Fibroblast of skin of scalp (primary cell): ENCODE measurements at regions not wholly inside any gene's neighbourhood (a gene's known extent, or its start where the extent isn't known, plus 50 kb on each side); places are given as distances from the start of the nearest gene placed in this dataset.

ENCODE experiments used
- DNase-seq: peaks from one replicate; pipeline ENCODE4 v3.0.0-alpha.2; 2013

DNA sequence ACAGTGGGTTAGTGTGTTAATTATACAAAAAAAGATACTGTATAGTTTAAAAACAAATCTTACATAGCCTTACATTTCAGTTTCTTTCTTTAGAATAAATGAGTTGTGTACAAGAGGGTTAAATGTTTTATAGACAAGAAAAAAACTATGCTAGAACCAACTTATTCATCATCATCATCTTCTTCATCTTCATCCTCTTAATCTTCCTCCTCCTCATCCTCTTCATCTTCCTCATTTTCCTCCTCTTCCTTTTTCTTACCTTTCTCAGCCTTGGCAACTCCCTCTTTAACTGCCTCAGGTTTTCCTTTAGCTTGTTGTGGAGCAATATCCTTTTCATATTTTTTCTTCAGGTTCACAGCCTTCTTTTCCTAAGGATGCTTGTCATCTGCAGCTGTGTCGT is 53.7 kb downstream of the RPS12 start:
- no peak for DNase-seq

DNA sequence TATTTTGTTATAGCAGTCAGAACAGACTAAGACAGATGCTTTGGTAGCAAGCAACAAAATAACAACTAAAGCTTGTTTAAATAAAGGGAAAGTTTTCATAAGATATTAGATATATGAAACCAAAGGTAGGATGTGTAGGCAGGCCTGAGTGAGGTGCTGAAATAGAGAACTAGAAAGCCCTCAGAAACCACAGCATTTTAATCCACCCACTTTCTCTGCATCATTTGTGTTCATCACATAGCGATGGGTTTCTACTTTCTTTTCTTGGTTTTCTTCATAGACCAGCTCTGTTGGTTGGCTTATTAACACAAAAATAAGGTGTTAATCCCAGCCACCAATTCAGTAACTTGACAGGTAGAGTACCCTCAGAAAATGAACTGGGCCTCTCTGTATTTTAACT is 58.6 kb downstream of the RPS12 start:
- no peak for DNase-seq

DNA sequence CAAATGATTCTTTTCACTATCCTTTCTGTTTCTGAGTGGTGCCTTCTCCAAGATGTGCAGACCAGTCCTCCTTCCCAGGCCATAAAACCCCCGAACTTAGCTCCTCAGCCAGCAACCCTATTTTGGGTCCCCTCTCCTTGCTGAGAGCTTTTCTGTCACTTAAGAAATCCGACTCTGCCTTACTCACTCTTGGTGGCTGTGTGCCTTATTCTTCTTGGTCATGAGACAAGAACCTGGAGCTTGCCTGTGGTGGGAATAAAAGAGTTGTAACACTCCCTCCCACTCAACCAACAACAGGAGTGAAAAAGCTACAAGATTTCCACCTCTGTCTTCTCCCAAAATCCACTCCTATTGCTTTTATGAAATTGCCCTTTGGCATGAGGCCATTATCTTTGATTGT is 62.6 kb downstream of the RPS12 start:
- no peak for DNase-seq

DNA sequence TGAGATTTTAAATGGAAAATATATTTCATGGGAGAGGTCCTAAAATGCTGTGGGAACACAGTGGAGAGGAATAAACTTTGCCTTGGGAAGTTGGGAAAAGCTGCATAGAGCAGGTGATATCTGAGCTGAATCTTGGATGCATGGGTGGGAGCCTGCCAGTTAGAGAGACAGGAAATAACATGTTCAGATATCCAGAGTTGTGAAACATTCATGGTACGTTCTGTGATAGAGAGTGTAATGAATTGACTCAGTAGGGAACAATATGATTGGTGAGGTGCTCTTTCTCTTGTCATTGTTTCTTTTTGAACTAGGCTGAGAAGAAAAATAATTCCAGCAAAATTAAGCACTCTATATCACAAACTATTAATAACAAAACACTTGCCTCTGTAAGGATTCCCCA is 72.8 kb downstream of the RPS12 start:
- no peak for DNase-seq

GRCh38 chr6:132888701-132889100 is 74.3 kb downstream of the RPS12 start:
- no peak for DNase-seq

DNA sequence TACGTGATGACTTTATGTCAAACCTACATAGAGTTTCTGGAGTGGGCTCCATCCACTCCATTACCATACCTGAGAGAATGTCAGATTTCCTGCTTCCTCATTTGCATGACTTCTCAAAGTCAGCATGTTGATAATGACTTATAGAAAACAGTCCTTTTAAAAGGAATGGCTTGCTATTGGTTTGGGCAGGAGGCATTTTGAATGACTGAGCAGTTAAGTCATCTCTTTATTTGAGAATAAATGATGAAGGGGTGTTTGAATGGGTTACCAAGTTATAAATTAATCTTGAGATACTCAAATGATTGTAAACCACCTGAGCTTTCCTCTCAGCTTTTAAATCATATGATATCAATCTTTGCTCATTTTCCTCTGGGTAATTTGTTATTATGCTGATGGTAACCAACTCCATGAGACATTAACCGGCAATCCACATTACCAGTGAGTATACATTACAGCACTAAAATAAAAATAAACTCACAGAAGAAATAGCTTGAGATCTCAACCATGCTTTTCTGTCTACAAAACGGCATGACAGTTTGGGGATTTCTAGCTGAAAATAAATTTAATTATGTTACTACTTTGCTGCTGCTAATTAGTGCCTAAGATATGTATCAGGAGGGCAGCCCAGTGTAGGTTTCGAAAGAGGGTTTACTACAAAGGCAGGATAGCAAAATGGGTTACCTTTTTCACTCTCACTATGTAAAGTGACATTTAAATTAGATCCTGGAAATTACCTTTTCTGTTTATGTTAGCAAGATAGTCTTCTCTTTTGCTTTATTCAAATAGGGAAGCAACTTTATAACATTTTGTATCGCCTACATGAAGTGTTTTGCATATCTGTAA is 78.8 kb downstream of the RPS12 start:
- no peak for DNase-seq

DNA sequence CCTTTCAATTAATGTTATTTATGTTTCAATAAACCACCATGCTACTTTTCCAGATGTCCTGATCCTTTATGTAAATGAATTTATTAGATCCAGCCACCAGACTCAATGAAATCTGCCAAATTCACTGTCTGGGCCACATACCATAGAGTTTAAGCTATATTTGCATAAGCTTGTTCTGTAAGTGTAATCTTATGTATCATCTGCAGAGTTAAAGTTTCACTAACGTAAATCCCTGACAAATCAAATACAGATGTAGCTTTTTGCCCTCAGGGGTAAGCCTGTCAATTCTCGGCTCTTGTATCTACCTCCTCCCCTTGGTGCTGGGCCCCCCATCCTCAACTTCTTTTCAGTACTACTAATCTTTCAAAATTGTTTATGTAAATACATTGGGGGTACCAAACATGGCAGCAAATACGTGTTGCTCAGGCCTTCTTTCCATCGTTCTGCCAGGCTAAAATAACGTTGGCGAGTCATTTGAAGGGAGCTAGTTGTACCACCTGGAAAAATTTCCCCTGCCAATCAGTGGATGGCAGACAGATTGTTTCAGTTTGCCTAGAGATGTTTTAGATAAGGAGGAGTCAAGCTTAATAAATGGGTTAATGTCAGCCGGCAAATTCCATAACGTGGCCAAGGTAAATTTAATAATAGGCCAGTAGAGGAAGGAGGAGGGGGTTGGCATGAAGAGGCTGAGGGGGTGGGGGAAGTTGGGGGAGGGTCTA is 79.6 kb downstream of the RPS12 start:
- peak; percentile 14 for DNase-seq

DNA sequence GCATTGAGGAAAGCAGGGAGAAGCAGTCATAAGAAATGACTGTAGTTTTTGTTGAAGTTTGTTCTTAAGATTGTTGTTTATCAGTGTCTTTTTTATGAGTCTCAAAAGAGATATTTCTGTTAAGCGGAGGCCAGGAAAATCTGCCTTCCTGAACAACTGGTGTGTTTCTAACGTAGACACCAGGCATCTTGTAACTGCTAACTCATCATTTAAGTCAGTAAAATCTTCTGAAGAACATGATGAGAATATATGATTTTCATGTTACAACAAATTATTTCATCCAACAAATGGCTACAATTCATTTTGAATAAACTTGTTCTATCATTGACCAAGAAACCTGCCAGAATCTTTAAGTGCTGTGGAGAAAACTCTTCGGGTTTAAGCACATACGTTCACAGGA is 84.0 kb downstream of the RPS12 start:
- DNase-seq = no peak

DNA sequence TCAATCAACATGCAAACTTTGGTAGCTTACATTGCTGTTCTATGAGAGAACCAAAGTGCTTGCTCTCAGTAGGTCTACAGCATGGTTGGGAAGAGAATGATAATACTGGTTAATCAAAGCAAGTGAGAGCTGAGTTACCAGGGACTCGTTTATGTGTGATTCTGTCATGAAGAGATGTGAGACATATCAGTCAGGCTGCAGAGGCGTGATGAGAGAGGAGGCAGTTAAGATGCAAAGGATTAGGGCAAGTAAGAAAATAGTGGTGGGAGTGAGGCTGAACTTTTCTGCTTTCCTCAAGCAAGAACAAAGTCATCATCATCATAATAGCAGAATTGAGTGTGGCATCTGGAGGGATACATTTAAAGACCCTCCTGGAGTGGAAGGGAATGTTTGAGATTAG is 86.5 kb downstream of the RPS12 start:
- DNase-seq = no peak

GRCh38 chr6:132902901-132903300 is 88.5 kb downstream of the RPS12 start:
- DNase-seq = no peak

DNA sequence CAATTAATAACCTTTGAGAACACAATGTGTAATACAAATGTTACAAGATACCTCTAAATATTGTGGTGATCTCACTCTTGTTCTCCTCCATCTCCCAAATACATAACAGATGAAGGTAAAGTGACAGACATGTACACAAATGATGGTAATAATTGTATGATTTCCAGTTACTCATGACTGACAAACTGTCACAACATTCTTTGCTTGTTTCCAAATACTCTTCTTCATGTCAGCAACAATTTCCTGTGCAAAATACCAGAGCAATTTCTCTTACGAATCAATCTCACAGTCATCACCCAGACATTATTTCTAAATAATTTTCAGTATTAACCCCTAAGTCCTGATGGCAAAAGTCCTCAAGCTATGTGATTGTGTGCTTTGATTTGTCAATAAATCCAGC is 92.9 kb downstream of the RPS12 start:
- no peak for DNase-seq

- DNase-seq = peak; percentile 20
Observed at GRCh38 chr6:132907914-132908313, 93.5 kb downstream of the RPS12 start.

DNA sequence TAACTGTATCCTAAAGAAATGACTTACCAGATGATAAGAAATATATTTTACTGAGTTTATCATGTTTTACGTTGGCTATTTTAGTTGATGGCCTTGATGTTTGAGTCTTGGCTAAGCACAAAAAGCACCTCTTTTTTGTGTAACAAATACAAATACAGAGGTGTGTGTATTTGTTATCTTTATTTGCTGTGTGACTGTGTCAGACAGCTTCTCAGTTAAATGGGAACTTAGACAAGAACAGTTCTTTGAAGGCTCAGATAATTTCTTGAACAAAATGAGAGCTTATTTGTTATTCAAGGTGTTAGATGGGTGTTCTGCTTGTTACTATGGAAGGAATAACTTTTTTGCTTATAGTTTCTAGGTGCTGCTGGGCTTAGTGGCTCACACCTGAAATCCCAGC is 95.4 kb downstream of the RPS12 start:
- no peak for DNase-seq

DNA sequence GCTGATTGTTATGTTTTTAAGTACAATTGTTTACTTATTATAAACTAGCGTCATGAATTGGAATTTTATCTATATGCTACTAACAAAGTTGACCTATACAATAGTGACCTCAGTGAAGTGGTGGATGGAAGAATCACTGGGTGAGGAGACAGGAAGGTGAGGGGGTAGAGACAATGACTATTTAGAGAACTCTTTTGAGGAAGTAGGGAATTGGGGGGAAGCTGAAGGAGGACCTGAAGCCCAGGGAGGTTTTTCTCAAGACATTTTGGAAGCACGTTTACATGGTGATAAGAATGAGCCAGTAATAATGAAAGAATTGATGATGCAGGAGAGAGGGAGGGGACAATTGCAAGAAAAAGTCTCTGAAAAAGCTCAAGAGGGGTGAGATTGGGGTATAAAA is 96.4 kb downstream of the RPS12 start:
- DNase-seq = no peak

DNA sequence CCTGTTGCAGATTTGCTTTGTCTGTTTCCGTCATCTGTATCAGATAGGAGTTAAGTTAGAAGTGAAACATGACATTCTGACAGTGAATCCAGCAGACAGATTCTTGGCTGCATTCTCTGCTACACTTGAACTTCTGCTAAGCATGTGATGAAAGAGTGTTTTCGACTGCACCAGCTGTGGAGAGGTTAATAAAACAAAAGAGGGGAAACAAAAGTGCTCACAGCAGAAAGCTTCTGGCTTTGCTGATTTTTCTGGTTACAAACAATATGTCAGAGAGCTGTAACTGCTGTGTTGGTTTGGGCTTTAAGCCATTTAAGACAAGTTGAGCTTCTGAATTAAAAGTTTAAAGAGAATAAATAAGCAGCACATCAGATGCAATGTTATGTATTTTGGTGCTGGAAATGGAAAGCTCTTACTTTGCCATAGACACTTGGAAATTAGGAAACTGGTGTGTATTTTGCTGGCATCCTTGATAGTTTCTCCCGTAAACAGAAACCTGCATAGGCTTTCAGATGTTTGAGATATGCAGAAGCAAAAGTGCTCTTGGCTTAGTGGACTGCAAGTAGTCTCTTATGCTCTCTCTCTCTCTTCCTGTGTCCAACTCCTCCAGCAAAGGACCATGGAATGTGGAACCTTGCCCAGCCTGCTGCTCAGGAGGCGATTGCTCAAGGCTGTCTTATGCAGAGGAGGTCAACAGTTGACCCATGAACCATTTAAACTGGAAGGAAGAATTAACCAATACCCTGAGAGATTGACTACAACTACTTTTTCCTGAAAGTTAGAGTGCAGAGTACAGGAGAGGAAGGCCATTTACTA is 104.9 kb downstream of the RPS12 start:
- DNase-seq = peak; percentile 53

- no peak for DNase-seq
Observed at GRCh38 chr6:132927713-132928112, 113.3 kb downstream of the RPS12 start.

GRCh38 chr6:132929141-132929540 is 114.8 kb downstream of the RPS12 start:
- no peak for DNase-seq

DNA sequence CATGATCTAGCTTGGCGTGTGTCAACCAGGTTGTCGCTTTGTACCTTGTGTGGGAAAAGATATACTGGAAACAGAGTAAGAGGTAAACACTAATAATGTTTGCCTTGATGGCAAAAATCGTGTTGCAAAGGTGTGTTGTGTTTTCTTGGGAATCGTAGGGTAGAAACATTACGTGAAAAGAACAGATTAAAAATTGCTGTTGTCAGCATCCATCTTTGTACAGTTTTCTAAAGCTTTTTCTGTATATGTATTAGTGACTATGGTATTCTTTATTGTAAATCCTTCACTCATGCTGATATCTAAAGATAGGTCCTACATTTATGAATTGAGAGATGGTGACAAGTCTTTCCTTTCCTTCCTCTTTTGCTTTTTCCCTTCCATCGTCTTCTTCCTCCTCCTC is 116.9 kb downstream of the RPS12 start:
- DNase-seq = no peak

DNA sequence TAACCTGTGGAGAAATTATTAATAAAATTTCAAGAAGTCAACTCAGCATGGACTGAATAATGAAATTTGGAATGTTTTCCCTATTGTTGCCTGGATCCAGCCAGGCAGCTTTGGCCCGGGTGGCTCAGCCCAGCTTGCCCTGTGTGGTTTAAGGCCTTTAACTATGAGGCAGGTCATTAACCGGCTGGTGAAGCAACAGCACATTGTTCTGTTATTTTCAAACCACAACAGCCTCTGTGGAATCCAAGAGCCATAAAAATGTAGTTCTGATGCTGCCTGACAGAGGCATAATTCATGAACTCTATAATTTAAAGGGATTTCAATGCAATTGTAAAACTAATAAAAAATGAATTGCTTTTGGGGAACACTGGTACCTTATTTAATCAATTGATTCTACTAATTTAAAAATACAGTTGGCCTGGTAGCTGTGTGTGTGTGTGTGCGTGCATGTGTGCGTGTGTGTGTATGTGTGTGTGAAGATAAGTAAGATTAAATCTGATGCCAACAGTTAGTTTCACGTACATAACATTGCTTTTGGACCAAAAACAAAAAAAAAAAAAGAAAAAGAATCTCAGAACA is 117.7 kb downstream of the RPS12 start:
- peak; percentile 63 for DNase-seq

GRCh38 chr6:132932588-132932987 is 118.2 kb downstream of the RPS12 start:
- no peak for DNase-seq

- peak; percentile 5 for DNase-seq
Observed at GRCh38 chr6:132933090-132933489, 118.7 kb downstream of the RPS12 start.

- DNase-seq = peak; percentile 15
Observed at GRCh38 chr6:132934496-132934895, 120.1 kb downstream of the RPS12 start.

- peak; percentile 4 for DNase-seq
Observed at GRCh38 chr6:132936646-132937045, 122.3 kb downstream of the RPS12 start.
